ENCODE measurements at regions not wholly inside any gene's neighbourhood (a gene's known extent, or its start where the extent isn't known, plus 50 kb on each side); places are given as distances from the start of the nearest gene placed in this dataset.

DNA sequence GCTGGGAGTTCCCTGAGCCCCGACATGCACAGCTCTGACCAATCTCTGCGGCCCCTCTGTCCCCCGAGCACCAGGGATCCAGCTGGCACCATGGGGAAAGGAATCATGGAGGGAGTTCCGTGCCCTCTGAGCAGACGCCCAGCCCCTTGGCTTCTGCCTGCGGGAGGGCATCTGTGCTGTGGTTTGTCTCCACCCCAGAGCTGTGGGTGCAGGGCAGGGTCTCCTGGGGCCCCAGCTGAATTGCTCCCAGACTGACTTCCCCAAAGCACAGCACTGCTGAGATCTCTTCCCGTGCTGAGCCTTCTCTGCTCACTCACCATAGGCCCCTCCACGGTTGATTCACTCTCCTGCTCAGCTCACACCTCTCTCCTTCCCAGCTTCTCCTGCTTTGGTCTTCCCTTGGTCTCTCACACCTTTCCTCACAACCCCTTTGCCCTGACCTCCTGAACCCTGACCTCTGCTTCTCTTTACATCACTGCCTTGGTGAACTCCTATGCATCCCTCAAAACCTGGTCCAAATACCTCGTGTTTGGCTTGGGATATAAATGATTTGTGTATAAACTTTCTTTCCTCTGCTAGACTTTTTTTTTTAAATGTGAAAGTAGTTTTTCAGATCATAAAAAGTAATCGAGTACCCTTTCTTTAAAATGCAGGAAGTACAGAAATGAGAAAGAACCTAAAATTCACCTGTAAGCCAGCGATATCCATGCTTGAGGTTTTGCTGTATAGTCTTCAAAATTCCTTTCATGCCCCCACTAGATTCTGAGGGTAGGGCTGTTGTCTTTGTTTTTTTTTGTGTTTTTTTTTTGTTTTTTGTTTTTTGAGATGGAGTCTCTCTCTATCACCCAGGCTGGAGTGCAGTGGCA, 265.3 kb downstream of the SEC14L1 start:
- Histone ChIP-seq H3K79me1 (ENCODE audit: low read length) (peaks cover 33% of the 10 kb centered on the region), H3K79me2 (ENCODE audit: control insufficient read depth, insufficient read depth, low read length) (peaks cover 8% of the 10 kb centered on the region), H2BK120ac (ENCODE audit: low read depth, low read length) (no peak overlapping the region), H2BK5ac (ENCODE audit: low read length) (no peak overlapping the region), H3K23ac (ENCODE audit: low read length) (no peak overlapping the region), H2AK5ac (ENCODE audit: low read length) (no peak overlapping the region), H3K27me3 (ENCODE audit: insufficient read depth, low read length, poor library complexity) (no peaks in the 10 kb centered on the region), H3K4me2 (ENCODE audit: low read length) (no peak overlapping the region), H3K27ac (ENCODE audit: low read depth, low read length) (no peak overlapping the region), H3K4me3 (ENCODE audit: low read length) (no peak overlapping the region), H3K4me1 (ENCODE audit: control insufficient read depth, low read depth, low read length) (peaks cover 5% of the 10 kb centered on the region), H4K5ac (ENCODE audit: low read length) (no peak overlapping the region), H3K36me3 (ENCODE audit: control insufficient read depth, insufficient read depth, low read length) (no peaks in the 10 kb centered on the region), H4K8ac (ENCODE audit: low read depth, low read length) (no peak overlapping the region), H3K56ac (ENCODE audit: low read length) (no peak overlapping the region), H3K18ac (ENCODE audit: low read length) (no peak overlapping the region), H3K4ac (ENCODE audit: low read depth, low read length) (no peak overlapping the region), H3K9ac (ENCODE audit: low read length) (no peak overlapping the region), H2BK15ac (replicated peaks; ENCODE audit: low read depth) (no peak overlapping the region)
- WGBS (ENCODE audit: extremely low coverage, insufficient coverage, low lambda C conversion rate): no CpG with 5 or more reads among the region's 11 CpGs
- DNase-seq: no peak

DNA sequence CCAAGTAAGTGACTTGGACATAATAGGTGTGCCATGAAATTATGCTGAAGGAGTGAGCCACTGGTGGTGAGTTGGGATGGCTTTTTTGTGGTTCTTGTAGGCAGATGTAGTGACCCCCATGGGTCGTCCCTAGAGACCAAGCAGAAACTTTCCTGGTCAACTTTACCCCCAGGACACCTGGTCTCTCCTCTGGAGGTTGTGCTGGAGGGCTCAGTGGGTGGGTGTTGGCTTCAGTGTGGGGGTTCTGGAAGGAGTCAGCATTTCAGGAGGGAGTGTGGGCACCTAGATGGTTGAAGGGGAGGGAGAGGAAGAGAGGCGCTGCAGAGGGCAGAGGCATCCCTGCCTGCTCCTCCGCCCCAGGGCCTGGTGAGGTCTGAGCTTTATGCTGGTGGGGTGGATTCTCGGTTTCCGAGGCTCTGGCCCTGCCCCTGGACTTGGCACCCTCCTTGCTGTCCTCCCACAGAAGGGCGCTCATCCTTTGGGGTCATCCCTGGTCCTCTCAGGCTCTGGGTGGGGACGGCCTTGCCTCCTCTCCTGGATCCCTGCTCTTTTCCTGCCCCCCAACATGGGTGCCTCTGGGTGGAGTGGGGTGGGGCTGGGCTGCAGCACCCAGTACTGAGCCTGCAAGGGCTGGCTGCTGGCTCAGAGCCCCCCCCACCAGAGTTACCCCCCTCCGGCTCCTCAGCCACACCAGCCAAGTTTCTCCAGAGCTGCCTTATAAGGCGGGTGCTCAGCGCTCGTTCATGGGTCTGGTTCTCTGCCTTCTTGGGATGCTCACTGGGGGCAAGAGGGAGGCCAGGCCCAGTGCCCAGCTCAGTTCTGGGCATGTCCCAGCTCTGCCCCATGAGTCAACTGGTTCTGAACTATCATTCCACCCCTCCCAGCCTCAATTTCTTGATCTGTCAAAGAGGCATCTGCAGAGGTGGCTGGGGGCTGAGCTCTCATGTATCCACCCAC, 266.8 kb downstream of the SEC14L1 start:
- Histone ChIP-seq H3K4me1 (ENCODE audit: control insufficient read depth, low read depth, low read length) (peaks cover 5% of the 10 kb centered on the region), H2BK15ac (replicated peaks; ENCODE audit: low read depth) (no peak overlapping the region), H2BK5ac (ENCODE audit: low read length) (no peak overlapping the region), H3K4me2 (ENCODE audit: low read length) (no peak overlapping the region), H3K23ac (ENCODE audit: low read length) (no peak overlapping the region), H4K5ac (ENCODE audit: low read length) (no peak overlapping the region), H3K9ac (ENCODE audit: low read length) (no peak overlapping the region), H2AK5ac (ENCODE audit: low read length) (no peak overlapping the region), H3K18ac (ENCODE audit: low read length) (no peak overlapping the region), H3K79me1 (ENCODE audit: low read length) (peaks cover 33% of the 10 kb centered on the region), H2BK120ac (ENCODE audit: low read depth, low read length) (no peak overlapping the region), H3K4me3 (ENCODE audit: low read length) (no peak overlapping the region), H3K4ac (ENCODE audit: low read depth, low read length) (no peak overlapping the region), H3K36me3 (ENCODE audit: control insufficient read depth, insufficient read depth, low read length) (no peaks in the 10 kb centered on the region), H3K56ac (ENCODE audit: low read length) (no peak overlapping the region), H3K79me2 (ENCODE audit: control insufficient read depth, insufficient read depth, low read length) (peaks cover 7% of the 10 kb centered on the region), H4K8ac (ENCODE audit: low read depth, low read length) (no peak overlapping the region), H3K27me3 (ENCODE audit: insufficient read depth, low read length, poor library complexity) (no peaks in the 10 kb centered on the region), H3K27ac (ENCODE audit: low read depth, low read length) (no peak overlapping the region)
- DNase-seq: no peak
- no CpG with 5 or more reads among the region's 11 CpGs for WGBS (ENCODE audit: extremely low coverage, insufficient coverage, low lambda C conversion rate)

DNA sequence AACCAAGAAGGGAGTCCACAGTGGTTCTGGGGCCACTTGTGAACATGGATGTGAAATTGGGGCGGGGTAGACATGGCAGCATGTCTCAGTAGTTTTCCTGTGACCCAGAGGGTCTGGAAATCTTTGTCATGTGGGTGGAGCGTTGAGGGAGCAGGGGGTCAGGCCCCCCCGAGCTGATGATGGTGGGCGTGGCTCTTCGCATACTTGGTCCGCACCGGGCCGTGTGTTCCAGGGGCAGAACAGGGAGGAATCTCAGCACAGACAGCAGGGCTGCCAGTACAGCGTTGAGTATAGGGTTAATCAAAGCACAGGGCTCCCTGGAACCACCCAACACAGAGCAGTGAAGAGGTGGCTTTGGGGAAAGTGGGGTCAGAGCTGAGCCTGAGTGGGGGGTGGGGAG, 267.5 kb downstream of the SEC14L1 start:
- H3K4ac ChIP-seq (ENCODE audit: low read depth, low read length): no peak overlapping the region
- no CpG with 5 or more reads among the region's 9 CpGs for WGBS (ENCODE audit: extremely low coverage, insufficient coverage, low lambda C conversion rate)
- no peak overlapping the region for H2AK5ac ChIP-seq (ENCODE audit: low read length)
- H3K4me3 ChIP-seq (ENCODE audit: low read length): no peak overlapping the region
- DNase-seq: no peak
- no peak overlapping the region for H2BK15ac ChIP-seq (replicated peaks; ENCODE audit: low read depth)
- no peak overlapping the region for H4K5ac ChIP-seq (ENCODE audit: low read length)
- H3K4me2 ChIP-seq (ENCODE audit: low read length): no peak overlapping the region
- H3K56ac ChIP-seq (ENCODE audit: low read length): peak overlapping the region; percentile 35
- H2BK120ac ChIP-seq (ENCODE audit: low read depth, low read length): no peak overlapping the region
- no peak overlapping the region for H3K23ac ChIP-seq (ENCODE audit: low read length)
- no peak overlapping the region for H2BK5ac ChIP-seq (ENCODE audit: low read length)
- H3K36me3 ChIP-seq (ENCODE audit: control insufficient read depth, insufficient read depth, low read length): no peaks in the 10 kb centered on the region
- peak overlapping the region; percentile 0 for H3K18ac ChIP-seq (ENCODE audit: low read length)
- peaks cover 8% of the 10 kb centered on the region for H3K79me2 ChIP-seq (ENCODE audit: control insufficient read depth, insufficient read depth, low read length)
- no peak overlapping the region for H4K8ac ChIP-seq (ENCODE audit: low read depth, low read length)
- H3K27me3 ChIP-seq (ENCODE audit: insufficient read depth, low read length, poor library complexity): no peaks in the 10 kb centered on the region
- H3K9ac ChIP-seq (ENCODE audit: low read length): no peak overlapping the region
- H3K4me1 ChIP-seq (ENCODE audit: control insufficient read depth, low read depth, low read length): peaks cover 5% of the 10 kb centered on the region
- H3K79me1 ChIP-seq (ENCODE audit: low read length): peaks cover 31% of the 10 kb centered on the region
- H3K27ac ChIP-seq (ENCODE audit: low read depth, low read length): no peak overlapping the region

DNA sequence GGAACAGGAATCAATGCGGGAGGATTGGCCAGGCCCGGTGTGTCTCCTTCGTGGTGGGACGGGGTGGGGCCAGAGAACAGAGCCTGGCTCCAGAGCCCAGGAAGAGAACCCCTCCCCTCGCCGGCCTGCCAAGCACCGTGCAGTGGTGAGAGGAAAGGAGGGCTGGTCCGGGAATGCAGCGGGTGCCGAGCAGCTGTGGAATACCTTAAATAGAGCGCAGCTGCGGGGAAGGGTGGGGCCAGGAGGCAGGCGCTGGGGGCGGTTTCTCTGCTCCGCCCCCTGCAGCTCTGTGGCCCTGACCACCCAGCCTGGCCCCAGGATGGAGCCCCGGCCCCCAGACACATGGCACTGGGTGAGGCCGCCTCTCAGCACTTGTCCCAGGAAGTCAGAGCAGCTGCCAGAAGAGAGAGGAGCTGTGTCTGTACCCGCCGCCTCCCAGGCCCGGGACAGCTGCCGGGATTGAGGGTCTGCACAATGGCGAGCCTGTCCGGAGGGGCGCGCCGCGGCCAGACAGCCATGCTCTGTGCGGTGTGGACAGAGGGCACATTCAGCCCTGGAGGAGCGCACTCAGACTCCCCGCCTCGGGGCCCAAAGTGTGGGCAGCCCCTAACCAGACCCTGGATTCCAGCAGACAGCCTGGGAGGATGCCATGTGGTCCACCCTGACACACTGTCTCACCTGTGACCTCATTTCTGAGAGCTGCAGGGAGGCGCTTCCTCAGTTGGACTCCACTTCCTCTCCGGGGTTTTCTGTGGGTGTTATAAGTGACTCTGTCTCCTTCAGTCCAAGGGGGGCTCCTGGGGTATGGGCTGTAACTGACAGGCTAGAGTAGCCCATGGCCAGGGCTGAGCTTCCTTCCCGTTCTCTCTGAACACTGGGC, 268.8 kb downstream of the SEC14L1 start:
- Histone ChIP-seq H3K4me1 (ENCODE audit: control insufficient read depth, low read depth, low read length) (peaks cover 5% of the 10 kb centered on the region), H4K8ac (ENCODE audit: low read depth, low read length) (no peak overlapping the region), H3K18ac (ENCODE audit: low read length) (no peak overlapping the region)

DNA sequence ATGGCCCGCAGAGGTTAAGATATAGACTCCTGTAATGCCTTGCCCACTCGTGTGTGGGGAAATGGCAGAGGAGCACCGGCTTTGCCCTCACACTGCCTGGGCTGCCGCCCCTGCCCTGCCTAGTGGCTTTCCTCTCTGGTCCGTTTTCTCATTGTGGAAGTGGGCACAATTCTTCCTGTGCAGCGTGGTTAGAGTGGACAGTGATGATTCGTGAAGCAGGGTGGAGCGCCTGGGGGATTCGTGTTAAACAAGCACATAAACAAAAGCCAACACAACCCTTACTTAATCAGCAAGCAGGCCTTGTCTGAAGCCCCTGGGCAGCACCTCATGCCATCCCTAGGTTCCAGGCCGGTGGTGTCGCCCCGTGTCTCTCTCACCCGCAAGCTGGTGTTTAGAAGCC, 269.7 kb downstream of the SEC14L1 start:
- H3K27ac ChIP-seq (ENCODE audit: low read depth, low read length): no peak overlapping the region
- H4K5ac ChIP-seq (ENCODE audit: low read length): no peak overlapping the region
- no peak overlapping the region for H3K18ac ChIP-seq (ENCODE audit: low read length)
- peaks cover 28% of the 10 kb centered on the region for H3K79me1 ChIP-seq (ENCODE audit: low read length)
- no peak overlapping the region for H2BK120ac ChIP-seq (ENCODE audit: low read depth, low read length)
- H3K4me1 ChIP-seq (ENCODE audit: control insufficient read depth, low read depth, low read length): peaks cover 5% of the 10 kb centered on the region
- no peak overlapping the region for H3K4me2 ChIP-seq (ENCODE audit: low read length)
- no CpG with 5 or more reads among the region's 13 CpGs for WGBS (ENCODE audit: extremely low coverage, insufficient coverage, low lambda C conversion rate)
- no peak overlapping the region for H3K4ac ChIP-seq (ENCODE audit: low read depth, low read length)
- H3K27me3 ChIP-seq (ENCODE audit: insufficient read depth, low read length, poor library complexity): no peaks in the 10 kb centered on the region
- H3K9ac ChIP-seq (ENCODE audit: low read length): no peak overlapping the region
- H2AK5ac ChIP-seq (ENCODE audit: low read length): no peak overlapping the region
- peaks cover 11% of the 10 kb centered on the region for H3K79me2 ChIP-seq (ENCODE audit: control insufficient read depth, insufficient read depth, low read length)
- no peak overlapping the region for H2BK15ac ChIP-seq (replicated peaks; ENCODE audit: low read depth)
- no peak overlapping the region for H4K8ac ChIP-seq (ENCODE audit: low read depth, low read length)
- H2BK5ac ChIP-seq (ENCODE audit: low read length): no peak overlapping the region
- no peaks in the 10 kb centered on the region for H3K36me3 ChIP-seq (ENCODE audit: control insufficient read depth, insufficient read depth, low read length)
- DNase-seq: no peak
- no peak overlapping the region for H3K4me3 ChIP-seq (ENCODE audit: low read length)
- no peak overlapping the region for H3K23ac ChIP-seq (ENCODE audit: low read length)
- H3K56ac ChIP-seq (ENCODE audit: low read length): no peak overlapping the region

More for the DNA sequence above, 268.8 kb downstream of the SEC14L1 start:
- Histone ChIP-seq H3K23ac (ENCODE audit: low read length) (no peak overlapping the region), H2BK120ac (ENCODE audit: low read depth, low read length) (no peak overlapping the region), H3K27ac (ENCODE audit: low read depth, low read length) (no peak overlapping the region), H3K4ac (ENCODE audit: low read depth, low read length) (no peak overlapping the region), H3K79me1 (ENCODE audit: low read length) (peaks cover 30% of the 10 kb centered on the region), H3K27me3 (ENCODE audit: insufficient read depth, low read length, poor library complexity) (no peaks in the 10 kb centered on the region), H4K5ac (ENCODE audit: low read length) (no peak overlapping the region), H2BK5ac (ENCODE audit: low read length) (no peak overlapping the region), H3K4me2 (ENCODE audit: low read length) (no peak overlapping the region), H2BK15ac (replicated peaks; ENCODE audit: low read depth) (no peak overlapping the region), H3K56ac (ENCODE audit: low read length) (no peak overlapping the region), H3K79me2 (ENCODE audit: control insufficient read depth, insufficient read depth, low read length) (peaks cover 11% of the 10 kb centered on the region), H3K9ac (ENCODE audit: low read length) (no peak overlapping the region), H3K36me3 (ENCODE audit: control insufficient read depth, insufficient read depth, low read length) (no peaks in the 10 kb centered on the region), H3K4me3 (ENCODE audit: low read length) (no peak overlapping the region), H2AK5ac (ENCODE audit: low read length) (no peak overlapping the region)
- DNase-seq: peak; percentile 84
- no CpG with 5 or more reads among the region's 34 CpGs for WGBS (ENCODE audit: extremely low coverage, insufficient coverage, low lambda C conversion rate)

All from mesendoderm (in vitro differentiated cells).